MCF 10A (cell line): ENCODE measurements at regions not wholly inside any gene's neighbourhood (a gene's known extent, or its start where the extent isn't known, plus 50 kb on each side); places are given as distances from the start of the nearest gene placed in this dataset.

ENCODE experiments used
- BruUV-seq: library from RNA; stranded (reverse); fragments of 400-500 nt; replicated peaks from 2 replicates; lab custom pipeline; 2021; lab: Mats Ljungman, UMichigan
- CTCF ChIA-PET: fragments of 300-600 bp; sonication (Branson Sonifier 250); formaldehyde crosslinking; extraction: SDS; loops from one replicate; lab custom pipeline; 2021; ENCODE audit warnings: antibody characterized with exemption, inconsistent platforms; lab: Yijun Ruan, JAX
- POLR2A ChIA-PET: fragments of 300-600, 350-650 bp; sonication (Branson Sonifier 250); formaldehyde crosslinking; extraction: SDS; loops from one replicate; lab custom pipeline; 2020; ENCODE audit warnings: antibody characterized with exemption, inconsistent platforms; lab: Yijun Ruan, JAX
- DNase-seq: peaks from one replicate; pipeline ENCODE4 v3.0.0-alpha.2; 2018; ENCODE audit not compliant: unreplicated experiment
- H3K27ac Mint-ChIP-seq: one replicate; pipeline ENCODE4 v1.8.0; 2022; ENCODE audit warnings: mild to moderate bottlenecking, low read depth, mixed read lengths; ENCODE audit not compliant: unreplicated experiment
- H3K27me3 Mint-ChIP-seq: one replicate; pipeline ENCODE4 v1.8.0; 2022; ENCODE audit warnings: mixed read lengths; ENCODE audit not compliant: insufficient read depth, unreplicated experiment
- H3K36me3 Mint-ChIP-seq: one replicate; pipeline ENCODE4 v1.8.0; 2022; ENCODE audit warnings: mild to moderate bottlenecking, moderate library complexity, mixed read lengths; ENCODE audit not compliant: insufficient read depth, unreplicated experiment
- H3K4me1 Mint-ChIP-seq: one replicate; pipeline ENCODE4 v1.8.0; 2022; ENCODE audit warnings: mixed read lengths; ENCODE audit not compliant: insufficient read depth, unreplicated experiment
- H3K4me3 Mint-ChIP-seq: one replicate; pipeline ENCODE4 v1.8.0; 2022; ENCODE audit warnings: mild to moderate bottlenecking, moderate library complexity, mixed read lengths; ENCODE audit not compliant: unreplicated experiment
- H3K9me3 Mint-ChIP-seq: one replicate; pipeline ENCODE4 v1.8.0; 2022; ENCODE audit warnings: mixed read lengths; ENCODE audit not compliant: unreplicated experiment
- CTCF ChIP-seq: fragments of 200-600 bp; IDR thresholded peaks from one replicate; pipeline ENCODE4 v1.8.0; 2022; ENCODE audit warnings: antibody characterized with exemption, mild to moderate bottlenecking; ENCODE audit not compliant: unreplicated experiment
- intact Hi-C: fragments of 100-400 bp; cut with micrococcal nuclease; formaldehyde crosslinking; loops from 2 replicates; pipeline ENCODE4 v1.14.1; 2022

- POLR2A ChIA-PET = interaction anchor here (0.9 kb wide), 1 partner anchor 8 kb away, joined by 3 read pairs; no protein-coding TSS in a partner anchor
- no peaks in the 10 kb centered on the region for H3K4me1 Mint-ChIP-seq
- no peaks in the 10 kb centered on the region for H3K36me3 Mint-ChIP-seq
- no peaks in the 10 kb centered on the region for H3K27me3 Mint-ChIP-seq
- CTCF ChIA-PET = no interaction called here
- TF ChIP-seq CTCF = no peak
- H3K27ac Mint-ChIP-seq = no peak overlapping the region
- no peak overlapping the region for H3K4me3 Mint-ChIP-seq
- no peaks in the 10 kb centered on the region for H3K9me3 Mint-ChIP-seq
- no TSS peak for BruUV-seq
- DNase-seq = no peak
- intact Hi-C loops = no loop called here
These were observed 782.3 kb downstream of the PCDH18 start for GRCh38 chr4:136749989-136750388.

GRCh38 chr4:136748773-136749172 lies 783.5 kb downstream of the PCDH18 start:
- CTCF ChIA-PET = no interaction called here

DNA sequence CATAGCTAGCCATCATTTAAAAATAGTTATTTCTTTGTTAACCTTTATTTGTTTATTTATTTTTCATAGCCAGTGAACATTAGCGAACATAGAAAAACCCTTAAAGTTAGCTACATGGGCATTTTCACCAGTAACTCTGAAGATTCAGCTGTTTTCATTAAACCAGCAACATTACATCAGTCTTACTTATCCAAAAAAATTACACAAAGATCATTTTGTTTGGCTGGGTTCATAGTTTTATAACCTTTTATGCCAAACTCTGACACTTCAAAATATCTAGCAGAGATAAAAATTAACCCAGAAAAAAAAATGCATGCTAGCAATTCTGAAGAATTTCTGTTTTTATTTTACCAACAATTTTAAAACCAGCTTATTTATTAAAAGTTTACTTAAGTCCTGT lies 784.1 kb downstream of the PCDH18 start:
- intact Hi-C loops = no loop called here
- ChIA-PET CTCF (no interaction called here), POLR2A (interaction anchor here (0.7 kb wide), 1 partner anchor 1603 kb away, joined by 3 read pairs; no protein-coding TSS in a partner anchor)
- DNase-seq = no peak
- H3K4me1 Mint-ChIP-seq = no peaks in the 10 kb centered on the region
- no TSS peak for BruUV-seq
- TF ChIP-seq CTCF = no peak
- no peak overlapping the region for H3K27ac Mint-ChIP-seq
- H3K4me3 Mint-ChIP-seq = no peak overlapping the region
- no peaks in the 10 kb centered on the region for H3K27me3 Mint-ChIP-seq
- H3K36me3 Mint-ChIP-seq = no peaks in the 10 kb centered on the region
- H3K9me3 Mint-ChIP-seq = no peaks in the 10 kb centered on the region

More at GRCh38 chr4:136748773-136749172, 783.5 kb downstream of the PCDH18 start:
- no peaks in the 10 kb centered on the region for H3K4me1 Mint-ChIP-seq
- no peak overlapping the region for H3K4me3 Mint-ChIP-seq
- no peaks in the 10 kb centered on the region for H3K27me3 Mint-ChIP-seq
- no peak for DNase-seq
- no peak overlapping the region for H3K27ac Mint-ChIP-seq
- TF ChIP-seq CTCF = no peak
- no peaks in the 10 kb centered on the region for H3K9me3 Mint-ChIP-seq
- intact Hi-C loops = no loop called here
- no TSS peak for BruUV-seq
- no peaks in the 10 kb centered on the region for H3K36me3 Mint-ChIP-seq
- POLR2A ChIA-PET = no interaction called here

GRCh38 chr4:136743238-136743637 lies 789.1 kb downstream of the PCDH18 start:
- ChIA-PET POLR2A (no interaction called here), CTCF (interaction anchor here (0.5 kb wide), 1 partner anchor 105 kb away, joined by 4 read pairs; no protein-coding TSS in a partner anchor)
- BruUV-seq = no TSS peak
- Mint-ChIP-seq H3K4me3 (no peak overlapping the region), H3K27me3 (no peaks in the 10 kb centered on the region), H3K4me1 (peaks cover 11% of the 10 kb centered on the region), H3K27ac (no peak overlapping the region), H3K36me3 (no peaks in the 10 kb centered on the region), H3K9me3 (no peaks in the 10 kb centered on the region)
- no peak for DNase-seq
- intact Hi-C loops = no loop called here
- no peak for TF ChIP-seq CTCF
